HG03378 (cell line): ENCODE measurements at regions not wholly inside any gene's neighbourhood (a gene's known extent, or its start where the extent isn't known, plus 50 kb on each side); places are given as distances from the start of the nearest gene placed in this dataset.

Experiments used
- ATAC-seq: cut with Tn5 transposase; IDR thresholded peaks from one replicate; pipeline ENCODE4 v1.9.1; 2021; ENCODE audit warnings: mild to moderate bottlenecking, moderate library complexity; ENCODE audit not compliant: unreplicated experiment

- no peak for ATAC-seq
Observed at GRCh38 chr4:108336076-108336475, 167.3 kb upstream of the LEF1 start.

GRCh38 chr4:108335081-108335480, 166.3 kb upstream of the LEF1 start:
- no peak for ATAC-seq

GRCh38 chr4:108334031-108334430, 165.3 kb upstream of the LEF1 start:
- no peak for ATAC-seq

- no peak for ATAC-seq
Observed at GRCh38 chr4:108333353-108333942, 164.7 kb upstream of the LEF1 start.

- ATAC-seq, result no peak
Observed at GRCh38 chr4:108331905-108332632, 163.3 kb upstream of the LEF1 start.

GRCh38 chr4:108328383-108328732, 159.6 kb upstream of the LEF1 start:
- ATAC-seq, result no peak

- no peak for ATAC-seq
Observed at GRCh38 chr4:108327642-108328382, 159.1 kb upstream of the LEF1 start.

GRCh38 chr4:108325561-108325960, 156.8 kb upstream of the LEF1 start:
- no peak for ATAC-seq

- ATAC-seq, result no peak
Observed at GRCh38 chr4:108324450-108324849, 155.7 kb upstream of the LEF1 start.

- ATAC-seq, result no peak
Observed at GRCh38 chr4:108322497-108322896, 153.8 kb upstream of the LEF1 start.

- no peak for ATAC-seq
Observed at GRCh38 chr4:108320061-108320460, 151.3 kb upstream of the LEF1 start.

- ATAC-seq, result no peak
Observed at GRCh38 chr4:108317377-108317776, 148.6 kb upstream of the LEF1 start.

GRCh38 chr4:108315694-108316093, 147.0 kb upstream of the LEF1 start:
- ATAC-seq, result no peak

- no peak for ATAC-seq
Observed at GRCh38 chr4:108314900-108315589, 146.3 kb upstream of the LEF1 start.

GRCh38 chr4:108313546-108314339, 145.0 kb upstream of the LEF1 start:
- ATAC-seq, result no peak

GRCh38 chr4:108311313-108311712, 142.6 kb upstream of the LEF1 start:
- ATAC-seq, result no peak

GRCh38 chr4:108303488-108304177, 134.9 kb upstream of the LEF1 start:
- no peak for ATAC-seq

- no peak for ATAC-seq
Observed at GRCh38 chr4:108301545-108302251, 133.0 kb upstream of the LEF1 start.

- ATAC-seq, result no peak
Observed at GRCh38 chr4:108297605-108298004, 128.9 kb upstream of the LEF1 start.

- ATAC-seq, result no peak
Observed at GRCh38 chr4:108292229-108292628, 123.5 kb upstream of the LEF1 start.
